NCI-H1417 treated with DMSO at 0.1 percent for 48 hours (cell line): ENCODE measurements at regions not wholly inside any gene's neighbourhood (a gene's known extent, or its start where the extent isn't known, plus 50 kb on each side); places are given as distances from the start of the nearest gene placed in this dataset.

Source experiments
- DNase-seq: peaks from one replicate; lab custom pipeline; 2025; lab: John Stamatoyannopoulos, UW

DNA sequence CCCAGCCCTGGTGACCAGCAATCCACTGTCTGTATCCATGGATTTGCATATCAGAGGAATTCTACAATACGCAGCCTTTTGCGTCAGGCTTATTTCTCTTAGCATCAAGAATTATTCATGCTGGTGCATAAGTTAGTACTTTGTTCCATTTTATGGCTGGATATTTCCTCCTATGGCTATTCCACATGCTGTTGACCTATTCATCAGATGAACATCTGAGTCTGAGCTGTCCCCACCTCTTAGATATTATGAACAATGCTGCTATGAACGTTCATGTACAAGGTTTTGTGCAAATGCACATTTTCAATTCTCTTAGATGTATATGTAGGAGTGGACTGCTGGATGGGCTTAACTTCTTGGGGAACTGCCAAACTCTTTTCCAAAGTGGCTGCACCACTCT lies 79.0 kb upstream of the CST7 start:
- DNase-seq, result no peak

DNA sequence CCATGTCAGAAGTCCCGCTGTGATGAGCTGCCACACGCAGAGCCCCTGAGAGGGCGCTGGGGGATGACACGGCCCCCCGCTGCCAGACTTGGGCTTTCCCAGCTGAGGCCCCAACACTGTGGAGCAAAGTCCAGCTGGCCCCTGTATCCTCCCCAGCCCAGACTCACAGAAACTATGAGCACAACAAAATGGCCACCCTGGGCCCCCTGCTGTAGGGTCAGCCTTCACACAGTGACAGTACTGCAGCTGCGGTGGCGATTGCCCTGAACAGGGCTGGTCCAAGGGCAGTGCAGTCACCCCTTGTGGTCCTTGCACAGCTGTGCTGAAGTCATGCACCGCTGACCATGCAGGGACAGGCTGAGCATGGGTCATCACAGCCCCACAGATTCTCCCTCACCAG lies 78.2 kb upstream of the CST7 start:
- DNase-seq, result no peak

DNA sequence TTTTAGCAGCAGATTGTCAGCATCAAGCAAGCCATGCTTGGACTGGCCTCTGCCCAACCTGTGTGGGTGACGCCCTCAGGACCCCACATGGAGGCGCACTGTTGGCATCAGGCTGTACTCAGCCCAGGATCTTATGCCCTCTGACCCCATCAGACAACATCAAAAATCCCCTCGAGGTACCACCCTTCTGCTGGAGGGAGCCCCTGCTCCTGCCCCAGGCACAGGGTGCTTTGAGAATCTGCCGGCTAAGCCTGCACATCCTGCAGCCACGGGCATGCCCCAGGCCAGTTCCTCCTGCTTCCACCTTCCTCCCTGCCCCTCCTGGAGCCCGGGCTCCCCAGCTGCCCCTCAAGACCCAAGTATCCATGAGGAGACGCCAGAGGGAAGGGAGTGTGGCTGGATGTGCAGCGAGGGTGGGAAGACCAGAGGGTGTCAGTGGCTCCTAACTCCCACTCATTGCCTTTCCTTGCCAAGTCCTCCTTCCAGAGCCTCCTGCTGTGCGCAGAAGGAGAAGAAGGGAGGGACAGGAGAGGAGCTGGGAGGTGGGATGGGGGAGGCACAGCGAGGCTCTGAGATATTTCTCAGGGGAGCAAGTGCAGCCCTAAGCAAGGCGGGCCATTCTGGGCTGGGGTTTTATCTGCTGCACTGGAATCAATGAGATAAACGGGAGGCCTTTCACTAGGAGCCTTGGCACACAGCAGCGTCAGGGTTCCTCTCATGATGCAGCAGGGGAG lies 77.4 kb upstream of the CST7 start:
- DNase-seq, result no peak

DNA sequence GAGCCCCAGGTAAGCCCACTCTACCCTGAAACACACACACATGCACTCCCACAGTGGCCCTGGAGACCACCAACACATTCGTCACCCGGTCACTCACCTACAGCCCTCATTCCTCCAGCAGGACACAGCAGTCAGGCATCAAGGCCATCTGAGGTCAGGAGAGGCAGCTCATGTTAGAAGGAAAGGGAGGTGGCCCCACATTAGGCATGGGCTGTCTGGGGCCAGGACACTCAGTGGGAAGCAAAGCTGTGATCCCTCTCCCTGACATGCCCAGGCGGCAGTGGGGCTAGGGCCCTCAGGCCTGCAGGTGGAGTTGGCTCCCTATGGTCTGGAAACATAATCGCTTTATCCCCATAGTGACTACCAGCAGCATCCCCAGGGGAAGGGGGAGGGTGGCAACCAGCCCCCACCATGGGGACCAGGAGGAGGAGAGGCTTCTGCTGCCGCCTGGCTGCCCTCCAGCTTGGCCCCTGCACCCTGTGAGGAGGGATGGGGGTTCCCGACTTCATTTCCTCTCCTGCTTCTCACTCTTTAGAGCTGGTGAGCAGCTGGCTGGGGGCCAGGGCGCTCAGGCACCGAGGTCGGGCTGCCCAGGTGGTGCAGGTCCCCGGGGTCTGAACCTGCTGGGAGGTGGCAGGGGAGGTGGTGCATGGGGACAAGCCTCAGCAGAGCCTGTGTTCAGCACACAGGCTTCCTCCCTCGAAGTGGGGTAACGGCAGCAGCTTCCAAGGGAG lies 76.6 kb upstream of the CST7 start:
- peak; percentile 14 for DNase-seq

DNA sequence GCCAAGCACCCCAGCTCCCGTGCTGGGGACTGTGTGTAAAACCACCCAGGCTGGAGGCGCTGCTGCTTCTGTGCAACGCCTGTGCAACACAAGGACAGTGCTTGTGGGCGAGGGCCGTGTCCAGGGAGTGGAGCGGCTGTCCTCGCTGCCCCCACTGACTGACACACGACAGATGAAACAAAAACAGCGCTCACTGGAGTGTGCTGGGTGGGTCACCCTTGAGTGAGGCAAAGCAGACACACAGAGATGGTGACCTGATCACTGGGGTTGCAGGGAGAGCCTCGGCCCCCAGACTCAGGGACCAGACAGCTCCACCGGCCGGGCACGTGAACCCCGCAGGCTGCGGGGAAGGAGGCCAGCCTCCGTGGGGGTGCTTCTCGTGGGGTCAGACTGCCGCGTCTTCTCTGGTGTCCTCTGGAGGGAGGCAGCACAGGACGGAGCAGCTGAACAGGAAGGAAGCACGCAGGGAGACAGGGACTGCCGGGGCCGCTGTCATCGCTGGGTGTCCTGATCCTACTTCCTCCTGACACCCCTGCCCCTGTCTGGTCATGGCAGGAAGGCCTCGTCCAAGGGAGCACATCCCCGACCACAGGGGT lies 75.9 kb upstream of the CST7 start:
- DNase-seq, result no peak

DNA sequence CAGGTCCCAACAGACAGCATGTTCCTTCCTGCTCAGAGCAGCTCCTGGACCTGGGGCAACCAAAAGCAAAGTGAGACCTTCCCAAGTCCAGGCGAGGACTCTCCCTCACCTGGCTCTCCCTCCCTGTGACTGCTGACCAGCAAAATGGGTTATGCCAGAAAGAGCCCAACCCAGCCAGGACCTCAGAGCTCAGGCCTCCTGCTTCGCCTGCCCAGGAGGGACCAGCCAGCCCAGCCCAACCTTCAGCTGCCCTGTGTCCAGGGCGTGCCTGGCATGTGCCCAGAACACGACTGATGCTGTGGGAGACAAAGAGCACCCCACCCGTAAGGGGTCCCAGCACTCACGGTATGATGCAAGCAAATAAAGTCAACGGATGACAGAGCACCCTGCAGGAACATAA lies 74.0 kb upstream of the CST7 start:
- no peak for DNase-seq

DNA sequence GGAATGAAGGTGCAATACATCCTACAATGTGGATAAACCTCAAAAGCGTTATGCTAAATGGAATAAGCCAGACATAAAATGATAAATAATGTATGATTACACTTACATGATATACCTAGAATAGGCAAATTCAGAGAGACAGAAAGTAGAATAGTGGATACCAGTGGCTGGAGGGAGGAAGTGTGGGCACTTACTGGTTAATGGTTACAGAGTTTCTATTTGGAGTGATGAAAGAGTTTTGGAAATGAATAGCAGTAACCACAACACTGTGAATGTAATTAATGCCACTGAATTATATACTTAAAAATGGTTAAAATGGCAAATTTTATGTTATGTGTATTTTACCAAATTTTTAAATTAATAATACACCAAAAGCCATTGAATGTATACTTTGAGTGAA lies 71.4 kb upstream of the CST7 start:
- no peak for DNase-seq

DNA sequence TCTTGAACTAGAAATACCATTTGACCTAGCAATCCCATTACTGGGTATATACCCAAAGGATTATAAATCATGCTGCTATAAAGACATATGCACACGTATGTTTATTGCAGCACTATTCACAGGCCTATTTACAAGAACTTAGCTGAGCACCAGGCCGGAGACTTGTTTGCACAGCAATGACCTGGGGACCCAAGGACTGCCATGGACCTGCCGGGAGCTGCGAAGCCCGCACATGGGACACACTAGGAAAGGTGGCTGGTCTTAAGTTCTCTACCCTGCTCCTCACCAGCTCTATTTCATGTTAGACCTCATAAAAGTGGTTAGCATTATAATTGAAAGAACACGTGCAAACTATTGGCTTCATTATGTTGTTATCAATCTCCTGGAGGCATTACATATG lies 70.4 kb upstream of the CST7 start:
- no peak for DNase-seq

DNA sequence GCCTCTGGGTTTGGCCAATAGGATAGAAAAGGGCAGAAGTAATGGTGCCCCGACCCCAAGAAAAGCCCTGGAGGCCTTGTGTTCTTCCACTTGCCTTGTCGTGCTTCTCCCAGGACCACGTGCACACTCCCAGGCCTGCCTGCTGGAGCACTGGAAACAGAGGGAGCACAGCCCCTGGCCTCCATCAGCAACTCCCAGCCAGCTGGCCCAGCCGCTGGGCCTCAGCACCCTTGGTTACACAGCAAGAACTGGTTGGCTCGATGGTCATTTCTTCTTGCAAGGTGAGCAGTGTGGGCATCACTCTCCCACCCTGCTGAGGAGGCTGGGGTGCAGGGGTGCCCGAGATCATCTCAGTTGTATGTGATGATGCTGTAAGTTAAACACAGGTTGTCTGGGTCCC lies 69.2 kb upstream of the CST7 start:
- DNase-seq, result no peak

DNA sequence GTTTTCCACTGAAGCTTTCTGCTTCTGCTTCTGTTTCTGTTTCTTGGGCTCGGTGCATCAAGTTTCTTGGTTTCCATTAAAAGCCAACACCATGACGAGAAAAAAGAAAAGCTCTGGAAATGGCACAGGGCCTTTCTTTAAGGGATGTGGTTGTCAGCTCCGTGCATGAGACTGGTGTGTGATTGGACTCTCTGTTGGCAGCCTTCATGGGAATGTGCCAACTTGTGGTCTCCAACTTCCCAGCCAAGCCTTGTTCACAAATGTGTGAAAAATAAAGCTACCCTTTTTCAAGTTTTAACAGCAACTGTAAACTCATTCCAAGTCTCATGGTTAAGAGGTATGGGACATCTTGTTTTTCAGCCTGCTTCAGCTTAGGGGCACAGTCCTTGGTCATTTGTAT lies 68.7 kb upstream of the CST7 start:
- DNase-seq, result no peak

DNA sequence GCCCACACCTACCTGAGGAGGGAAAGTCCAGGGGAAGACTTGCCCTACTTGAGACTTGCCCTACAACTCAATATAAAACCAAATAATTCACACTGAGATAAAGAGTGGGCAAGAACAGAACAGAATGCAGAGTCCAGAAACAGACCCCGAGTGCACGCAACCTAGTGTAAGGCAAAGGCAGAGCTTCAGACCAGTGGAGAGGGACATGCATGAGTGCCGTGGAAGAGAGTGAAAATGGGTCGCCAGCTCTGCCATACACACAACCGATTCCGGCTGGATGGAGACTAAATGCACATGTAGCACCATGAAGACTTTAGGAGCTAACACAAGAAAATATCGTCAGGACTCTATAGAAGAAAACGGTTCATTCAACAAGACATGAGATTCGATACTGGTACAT lies 58.8 kb upstream of the CST7 start:
- DNase-seq, result no peak

DNA sequence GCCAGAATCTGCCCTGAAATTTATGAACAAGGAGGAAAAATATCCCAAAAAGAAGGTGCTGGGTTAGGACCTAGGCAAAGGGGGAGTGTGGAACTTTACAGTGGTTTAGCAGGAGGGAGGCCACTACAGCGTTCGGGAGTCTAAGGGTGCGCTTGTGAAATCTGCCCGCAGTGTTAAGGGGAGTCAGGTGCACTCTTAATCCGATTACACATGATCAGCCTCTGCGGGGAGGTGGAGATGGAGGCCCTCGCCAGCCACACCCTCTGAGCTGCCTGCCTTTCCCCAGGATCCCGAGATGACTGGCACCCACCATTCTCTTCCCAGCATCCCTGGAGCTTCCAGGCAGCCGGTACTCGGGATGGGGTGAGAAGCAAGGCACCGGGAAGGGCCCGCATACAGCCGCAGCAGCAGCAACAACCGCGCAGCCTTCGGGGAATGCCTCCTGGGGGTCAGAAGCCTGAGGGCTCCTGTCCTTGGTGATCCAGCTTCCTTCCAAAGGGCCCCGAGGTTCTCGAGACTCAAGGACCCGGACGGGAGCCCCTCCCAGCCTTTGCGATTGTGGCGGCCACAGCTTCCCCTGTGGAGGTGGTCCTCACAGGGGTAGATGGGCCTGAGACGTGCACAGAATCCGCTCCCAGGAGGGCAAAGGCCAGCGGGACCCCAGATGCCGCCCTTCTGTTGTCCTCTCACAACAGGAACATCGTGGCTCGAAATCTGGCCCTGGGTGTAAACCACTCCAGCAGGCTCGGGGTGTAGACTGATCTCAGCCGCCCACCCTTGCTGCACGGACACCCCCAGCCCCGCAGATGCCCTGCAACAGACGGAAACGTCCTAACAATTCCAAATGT lies 57.3 kb upstream of the CST7 start:
- no peak for DNase-seq

DNA sequence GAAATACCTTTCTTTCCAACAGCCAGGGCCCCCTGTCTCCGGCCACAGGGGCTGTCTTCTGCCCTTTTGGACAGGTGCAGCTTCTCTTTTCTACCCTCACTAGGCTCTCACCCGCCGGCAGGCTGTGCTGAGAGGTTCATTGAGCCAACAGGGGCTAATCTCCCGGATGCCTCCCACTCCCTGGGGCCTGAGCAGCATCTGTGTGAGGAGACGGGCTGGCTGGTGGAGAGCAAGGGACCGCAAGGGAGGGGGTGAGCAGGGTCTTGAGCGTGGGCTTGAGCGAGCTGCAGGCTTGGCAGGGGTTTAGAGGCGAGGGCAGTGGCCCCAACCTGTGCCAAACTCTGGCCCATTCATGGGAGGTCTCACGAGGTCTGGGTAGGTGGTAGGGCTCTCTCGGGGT lies 56.5 kb upstream of the CST7 start:
- no peak for DNase-seq

DNA sequence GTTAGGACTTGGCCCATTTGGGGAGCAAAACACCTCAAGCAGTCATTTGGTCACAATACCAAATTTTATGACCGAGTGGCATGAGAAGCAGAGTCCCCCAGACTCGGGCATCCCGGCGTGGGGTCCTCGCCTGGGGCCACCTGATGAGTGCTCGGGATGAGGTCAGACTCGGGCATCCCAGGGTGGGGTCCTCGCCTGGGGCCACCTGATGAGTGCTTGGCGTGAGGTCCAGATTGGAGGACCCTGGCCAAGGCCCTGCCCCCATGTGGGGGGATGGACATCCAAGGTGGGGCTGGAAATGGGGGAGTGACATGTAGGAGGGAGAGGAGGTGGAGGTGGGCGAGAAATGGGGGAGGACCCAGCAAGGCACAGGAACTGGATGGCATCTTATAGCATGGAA lies 56.1 kb upstream of the CST7 start:
- DNase-seq, result no peak

DNA sequence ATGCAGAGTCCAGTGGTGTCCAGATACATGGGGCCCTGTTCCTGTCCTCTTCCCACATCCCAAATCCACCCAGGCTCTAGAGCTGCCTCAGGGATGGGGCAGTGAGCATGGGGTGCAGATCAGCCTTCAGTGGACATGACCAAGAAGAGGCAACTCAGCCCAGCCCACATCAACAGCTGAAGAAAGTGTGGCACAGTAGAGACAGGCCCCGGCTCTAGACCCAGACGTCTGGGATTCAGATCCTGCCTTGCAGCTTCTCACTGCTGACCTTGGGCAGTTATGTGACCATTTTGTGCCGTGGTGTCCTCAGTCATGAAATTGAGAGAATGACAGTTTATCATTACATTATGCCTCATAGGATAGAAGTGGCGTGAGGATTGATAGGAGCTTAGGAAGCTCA lies 54.6 kb upstream of the CST7 start:
- DNase-seq, result no peak

DNA sequence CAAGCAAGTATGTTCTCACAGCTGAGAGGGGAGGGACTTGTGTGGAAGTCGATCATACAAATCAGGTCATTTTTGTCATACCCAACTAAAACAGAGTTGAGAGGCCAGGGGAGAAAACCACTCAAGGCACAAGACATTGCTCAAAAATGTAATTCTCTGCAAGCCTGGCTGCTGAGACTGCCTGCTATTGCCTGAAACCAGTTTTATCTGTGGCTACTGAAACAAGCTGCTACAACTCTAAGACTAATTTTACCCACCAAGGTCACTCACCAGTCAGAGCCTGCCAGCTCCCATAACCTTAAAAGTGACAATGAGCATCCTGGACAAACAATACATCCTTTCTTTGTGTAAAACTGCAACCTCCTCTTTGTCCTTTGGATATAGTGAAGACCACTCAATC lies 54.1 kb upstream of the CST7 start:
- no peak for DNase-seq

DNA sequence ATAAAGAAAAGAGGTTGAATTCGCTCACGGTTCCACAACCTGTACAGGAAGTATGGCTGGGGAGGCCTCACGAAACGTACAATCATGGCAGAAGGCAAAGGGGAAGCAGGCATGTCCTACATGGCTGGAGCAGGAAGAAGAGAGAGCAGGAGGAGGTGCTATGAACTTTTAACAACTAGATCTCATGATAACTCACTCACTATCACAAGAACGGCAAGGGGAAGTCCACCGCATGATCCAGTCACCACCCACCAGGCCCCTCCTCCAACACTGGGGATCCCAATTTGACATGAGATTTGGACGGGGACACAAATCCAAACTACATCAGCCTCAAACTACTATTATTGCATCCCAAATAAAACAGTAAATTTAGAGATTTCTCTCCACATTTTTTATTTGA lies 53.6 kb upstream of the CST7 start:
- DNase-seq, result no peak

DNA sequence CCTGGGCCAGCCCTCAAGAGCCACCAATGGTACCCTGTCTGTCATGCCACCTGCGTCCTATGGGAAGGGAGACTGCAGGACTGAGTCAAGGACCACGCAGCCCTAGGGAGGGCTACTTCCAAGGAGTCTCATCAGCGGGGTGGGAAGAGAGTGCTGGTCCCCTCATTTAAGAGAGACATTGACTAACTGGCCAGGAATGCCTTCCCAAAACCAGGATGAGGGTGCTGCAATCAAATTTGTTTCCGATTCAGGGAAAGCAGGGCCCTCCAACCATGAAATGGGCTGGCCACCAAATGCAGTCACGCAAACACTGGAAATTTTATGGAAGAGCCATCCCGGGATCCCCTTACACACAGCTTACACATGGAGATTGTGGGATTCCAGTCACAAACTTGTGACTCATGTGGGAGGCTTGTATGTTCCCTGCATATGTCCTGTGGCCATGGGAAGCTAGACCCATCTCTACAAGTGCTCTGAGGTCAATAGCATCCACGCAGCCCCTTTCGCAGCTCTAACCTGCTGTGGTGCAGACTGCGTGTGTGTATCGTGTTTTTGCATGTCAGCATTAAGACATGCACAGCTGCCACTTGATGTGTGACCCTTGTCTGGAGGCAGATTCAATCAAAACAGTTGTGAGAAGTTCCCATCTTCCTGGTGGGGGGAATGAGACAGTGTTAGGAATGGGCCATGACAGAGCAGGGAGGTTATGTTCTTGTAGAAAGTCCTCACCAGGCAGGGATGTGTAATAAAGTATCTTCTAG lies 53.0 kb upstream of the CST7 start:
- no peak for DNase-seq

DNA sequence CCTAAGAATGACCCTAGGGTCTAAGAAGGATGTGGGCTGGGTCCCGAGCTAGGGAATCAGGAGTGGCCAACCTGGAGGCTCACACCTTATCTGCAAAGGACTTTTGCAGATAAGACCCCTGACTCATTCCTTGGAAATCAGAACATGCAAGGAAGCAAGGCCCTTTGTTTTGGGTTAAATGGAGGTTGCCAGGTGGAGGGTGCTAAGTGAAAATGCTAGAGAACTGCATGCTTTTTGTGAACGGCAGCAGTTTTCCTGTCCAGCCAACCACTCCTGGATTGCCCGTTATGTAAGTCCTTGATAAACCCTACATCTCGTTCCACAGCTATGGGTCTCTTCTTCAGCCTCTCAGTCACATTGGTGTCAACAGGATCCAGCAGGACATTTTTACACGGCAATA lies 52.1 kb upstream of the CST7 start:
- DNase-seq, result no peak

DNA sequence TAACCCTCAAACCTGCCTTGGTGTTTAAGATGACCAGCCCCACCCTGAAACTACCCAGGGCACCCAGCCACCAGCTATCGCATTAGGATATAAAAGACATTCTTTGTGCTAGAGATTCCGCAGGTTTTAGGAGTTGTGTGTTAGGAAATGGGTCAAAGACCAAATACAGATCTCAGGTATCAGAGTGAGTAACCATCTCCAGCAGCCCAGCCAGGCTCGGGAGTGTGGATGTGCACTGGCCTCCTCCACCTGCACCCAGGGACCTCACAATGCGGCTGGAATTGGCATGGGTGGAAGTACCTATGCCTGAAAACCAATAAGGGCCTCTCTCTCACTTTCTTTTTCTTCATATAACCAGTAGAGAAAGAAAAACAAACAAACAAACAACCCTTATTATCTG lies 51.1 kb upstream of the CST7 start:
- DNase-seq, result no peak

DNA sequence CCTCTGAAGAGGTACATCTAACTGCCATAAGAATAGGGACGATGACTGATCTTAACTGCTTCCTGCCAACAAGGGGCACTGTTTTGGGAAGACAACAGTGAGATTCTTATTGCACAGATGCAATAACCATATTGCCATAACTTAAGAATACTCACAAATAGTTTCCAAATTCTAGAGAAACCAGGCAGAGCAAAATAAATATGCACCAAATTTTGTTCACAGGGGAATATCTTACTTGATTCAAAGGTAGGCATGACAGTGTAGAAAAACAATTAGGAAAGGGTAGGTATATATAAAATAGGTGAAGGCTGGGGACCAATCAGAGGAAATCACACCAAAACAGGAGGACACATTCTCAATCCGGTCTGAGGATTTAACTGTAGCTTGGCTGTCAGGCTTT lies 49.9 kb upstream of the CST7 start:
- DNase-seq, result no peak
